Keratinocyte (primary cell): ENCODE measurements at regions not wholly inside any gene's neighbourhood (a gene's known extent, or its start where the extent isn't known, plus 50 kb on each side); places are given as distances from the start of the nearest gene placed in this dataset.

Experiments
- EZH2 ChIP-seq: IDR thresholded peaks from one replicate; pipeline ENCODE4 v1.6.1; 2012; ENCODE audit warnings: inconsistent platforms, mild to moderate bottlenecking, low read length, moderate library complexity
- TF ChIP-seq, protein P1 (sequence below), 3 experiments: IDR thresholded peaks in 1 of 3; conservative IDR thresholded peaks in 1 of 3; optimal IDR thresholded peaks in 1 of 3; 2 replicates in 2 of 3; 3 replicates in 1 of 3; pipeline versions ENCODE3 to v1.5.1; 2011; ENCODE audit warnings: low read length in 3 of 3, mild to moderate bottlenecking in 3 of 3, moderate library complexity in 2 of 3, control low read depth in 1 of 3, inconsistent platforms in 1 of 3; ENCODE audit not compliant: insufficient read depth in 2 of 3; ENCODE audit errors: extremely low read depth in 1 of 3

DNA sequence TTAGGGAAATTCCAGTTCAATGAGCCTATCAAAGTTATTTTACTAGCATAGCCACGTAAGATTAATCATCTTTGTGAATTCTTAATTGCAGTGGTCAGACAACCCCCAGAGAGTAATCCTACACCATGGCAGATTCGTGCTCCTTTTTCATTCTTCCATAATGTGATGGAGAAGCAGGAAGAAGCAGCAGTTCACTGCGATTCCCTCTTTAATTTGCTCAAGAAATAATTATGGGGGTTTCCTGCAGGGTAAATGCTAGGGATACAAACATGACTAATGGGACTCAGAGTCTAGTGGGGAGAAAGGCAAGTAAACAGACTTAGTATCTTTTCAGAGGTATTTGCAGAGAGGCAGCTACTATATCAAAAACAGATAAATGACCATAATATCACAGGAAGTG is 175.8 kb upstream of the HNRNPA3 start:
- TF ChIP-seq, protein P1, sequence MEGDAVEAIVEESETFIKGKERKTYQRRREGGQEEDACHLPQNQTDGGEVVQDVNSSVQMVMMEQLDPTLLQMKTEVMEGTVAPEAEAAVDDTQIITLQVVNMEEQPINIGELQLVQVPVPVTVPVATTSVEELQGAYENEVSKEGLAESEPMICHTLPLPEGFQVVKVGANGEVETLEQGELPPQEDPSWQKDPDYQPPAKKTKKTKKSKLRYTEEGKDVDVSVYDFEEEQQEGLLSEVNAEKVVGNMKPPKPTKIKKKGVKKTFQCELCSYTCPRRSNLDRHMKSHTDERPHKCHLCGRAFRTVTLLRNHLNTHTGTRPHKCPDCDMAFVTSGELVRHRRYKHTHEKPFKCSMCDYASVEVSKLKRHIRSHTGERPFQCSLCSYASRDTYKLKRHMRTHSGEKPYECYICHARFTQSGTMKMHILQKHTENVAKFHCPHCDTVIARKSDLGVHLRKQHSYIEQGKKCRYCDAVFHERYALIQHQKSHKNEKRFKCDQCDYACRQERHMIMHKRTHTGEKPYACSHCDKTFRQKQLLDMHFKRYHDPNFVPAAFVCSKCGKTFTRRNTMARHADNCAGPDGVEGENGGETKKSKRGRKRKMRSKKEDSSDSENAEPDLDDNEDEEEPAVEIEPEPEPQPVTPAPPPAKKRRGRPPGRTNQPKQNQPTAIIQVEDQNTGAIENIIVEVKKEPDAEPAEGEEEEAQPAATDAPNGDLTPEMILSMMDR (optimal IDR thresholded peaks at IDR 0.05 in 1 of 3, IDR thresholded peaks at IDR 0.05 in 1 of 3, conservative IDR thresholded peaks at IDR 0.05 in 1 of 3; ENCODE audit: extremely low read depth in 1 of 3, insufficient read depth in 2 of 3, low read length in 3 of 3), result no peak
- TF ChIP-seq EZH2, result no peak
